ENCODE measurements at regions not wholly inside any gene's neighbourhood (a gene's known extent, or its start where the extent isn't known, plus 50 kb on each side); places are given as distances from the start of the nearest gene placed in this dataset.
"Not testable (repeated sequence)": the region's sequence is repeated elsewhere in the genome, so short reads cannot be mapped to it uniquely, and the experiment has no call there.

DNA sequence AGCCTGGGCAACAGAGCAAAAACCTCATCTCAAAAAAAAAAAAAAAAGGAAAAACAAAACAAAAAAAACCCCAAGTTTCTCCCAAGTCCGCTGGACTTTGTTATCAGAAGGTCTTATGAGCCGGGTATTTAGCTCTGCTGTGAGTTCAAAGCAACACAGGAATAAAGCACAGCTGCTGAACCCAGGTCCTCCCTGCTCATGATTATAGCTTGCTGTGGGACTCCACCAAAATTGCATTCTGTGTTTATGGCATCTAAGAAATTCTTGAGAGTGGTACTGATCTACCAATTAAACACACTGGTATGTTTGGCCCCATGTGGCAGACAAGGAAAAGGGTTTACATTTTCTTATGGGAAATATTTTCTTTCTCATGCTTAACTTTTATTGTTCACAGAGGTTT, 93.6 kb upstream of the NEDD9 start:
- DNase-seq (ENCODE audit: low spot score), result no peak

DNA sequence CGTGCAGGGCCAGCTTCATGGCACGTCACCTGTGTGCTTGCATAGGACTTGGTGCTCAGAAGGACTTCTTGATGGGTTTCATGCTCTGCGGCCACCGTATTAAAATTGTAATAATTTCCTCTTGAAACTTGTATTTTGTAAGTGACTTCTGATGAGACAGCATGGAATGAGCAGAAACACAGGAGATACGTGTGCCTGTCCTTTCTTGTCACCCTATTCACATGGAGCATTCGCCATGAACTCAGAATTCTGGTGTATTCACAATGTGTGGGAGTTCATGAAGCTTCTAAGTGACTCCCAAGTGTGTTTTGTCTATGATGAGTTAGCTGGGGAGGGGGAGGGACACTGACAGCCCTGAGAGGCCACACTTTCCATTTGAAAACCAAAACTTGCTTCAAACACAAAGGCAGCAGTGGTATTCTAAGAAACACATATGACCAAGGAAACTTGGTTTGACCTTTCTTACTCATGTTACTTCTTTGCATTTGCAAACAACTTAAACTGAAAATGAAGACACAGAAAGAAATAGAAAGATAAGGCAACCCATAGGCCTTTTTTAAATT, 92.1 kb upstream of the NEDD9 start:
- no peak for DNase-seq (ENCODE audit: low spot score)

DNA sequence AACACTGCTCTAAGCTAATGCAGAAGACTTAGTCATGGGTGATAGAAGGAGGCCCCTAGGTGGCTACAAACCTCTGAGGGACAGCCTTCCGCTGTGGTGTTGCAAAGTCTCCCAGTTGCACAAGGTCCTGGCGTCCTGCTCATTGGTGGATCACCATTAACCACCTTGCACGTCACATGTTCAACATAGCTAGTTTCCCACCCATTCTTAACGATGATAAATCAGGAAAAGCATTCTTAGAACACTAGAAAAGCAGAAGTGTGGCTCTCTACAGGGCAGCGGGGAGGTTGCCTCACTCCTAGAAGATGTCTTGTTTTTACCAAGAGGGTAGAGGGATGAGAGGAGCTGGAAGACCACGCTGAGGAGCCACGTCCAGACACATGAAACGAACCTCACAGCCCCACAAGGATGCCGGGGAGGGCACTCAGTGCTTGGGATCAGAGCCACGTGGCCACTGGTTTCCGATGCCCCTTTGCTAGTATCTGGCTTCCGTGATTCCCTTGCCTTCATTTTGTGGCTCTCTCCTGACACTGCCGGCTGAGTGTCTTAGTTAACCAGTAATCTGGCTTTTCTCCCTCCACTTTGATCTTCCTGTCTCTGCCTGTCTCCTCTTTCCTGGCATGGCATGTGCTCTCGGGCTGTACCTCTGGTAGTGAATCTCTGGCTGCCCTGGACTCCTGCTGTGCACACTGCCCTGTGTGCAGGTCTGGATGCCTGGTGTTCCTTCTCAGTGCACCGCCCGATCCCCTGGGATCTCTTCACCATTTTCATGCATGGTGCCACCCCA, 91.4 kb upstream of the NEDD9 start:
- DNase-seq (ENCODE audit: low spot score), result peak; percentile 12

DNA sequence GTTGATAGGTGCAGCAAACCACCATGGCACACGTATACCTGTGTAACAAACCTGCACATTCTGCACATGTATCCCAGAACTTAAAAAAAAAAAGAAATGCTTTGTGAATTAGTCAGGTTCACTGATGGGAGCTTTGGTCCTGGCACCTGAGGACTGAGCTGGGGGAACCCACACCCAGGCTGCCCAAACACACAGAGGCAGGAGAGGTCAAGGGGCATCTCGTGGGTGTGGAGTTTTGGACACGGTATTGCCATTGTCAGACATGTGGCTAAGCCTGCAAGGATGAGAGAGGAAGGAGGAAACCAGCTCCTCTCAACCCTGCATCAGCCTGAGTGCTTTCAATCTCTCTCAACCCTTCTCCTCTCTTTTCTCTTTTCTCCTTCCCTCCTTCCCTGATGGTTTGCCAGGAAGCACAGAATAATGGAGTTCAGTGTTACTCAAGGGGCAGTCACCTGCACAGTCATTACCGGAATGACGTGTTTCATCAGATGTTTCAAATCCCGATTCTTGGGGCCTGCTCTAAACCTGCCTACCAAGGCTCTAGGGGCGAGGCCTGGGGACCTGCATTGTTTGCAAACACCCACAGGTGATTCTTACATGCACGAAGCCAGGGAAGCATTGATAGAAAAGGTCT, 89.9 kb upstream of the NEDD9 start:
- DNase-seq (ENCODE audit: low spot score), result no peak

DNA sequence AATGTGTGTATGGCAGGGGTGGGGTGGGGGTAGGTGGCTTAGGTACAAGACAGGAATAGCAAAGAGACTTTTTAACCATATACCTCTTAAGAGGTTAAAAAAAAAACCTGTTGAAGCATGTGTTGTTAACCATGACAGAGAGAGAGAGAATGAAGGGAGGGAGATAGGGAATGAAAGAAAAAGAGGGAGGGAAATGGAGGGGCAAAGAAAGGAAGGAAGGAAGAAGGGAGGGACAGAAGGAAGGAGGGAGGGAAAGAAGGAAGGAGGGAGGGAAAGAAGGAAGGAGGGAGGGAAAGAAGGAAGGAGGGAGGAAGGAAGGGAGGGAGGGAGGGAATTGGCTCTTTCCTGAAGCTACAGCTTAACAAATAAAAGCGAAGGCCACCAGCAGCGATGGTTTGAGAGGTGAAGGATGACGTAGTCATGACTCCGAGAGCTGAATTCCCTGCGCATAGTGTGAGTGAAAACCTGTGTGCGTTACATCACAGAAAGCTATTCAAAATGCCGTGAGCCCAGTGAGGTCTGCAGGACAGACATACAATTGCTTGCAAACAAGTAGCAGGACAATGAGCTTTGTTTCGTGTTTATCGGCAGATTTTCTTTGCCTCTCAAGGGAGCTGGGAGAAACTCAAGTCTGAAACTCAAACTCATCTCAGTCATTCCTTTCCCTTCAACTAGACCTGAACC, 88.6 kb upstream of the NEDD9 start:
- no peak for DNase-seq (ENCODE audit: low spot score)

DNA sequence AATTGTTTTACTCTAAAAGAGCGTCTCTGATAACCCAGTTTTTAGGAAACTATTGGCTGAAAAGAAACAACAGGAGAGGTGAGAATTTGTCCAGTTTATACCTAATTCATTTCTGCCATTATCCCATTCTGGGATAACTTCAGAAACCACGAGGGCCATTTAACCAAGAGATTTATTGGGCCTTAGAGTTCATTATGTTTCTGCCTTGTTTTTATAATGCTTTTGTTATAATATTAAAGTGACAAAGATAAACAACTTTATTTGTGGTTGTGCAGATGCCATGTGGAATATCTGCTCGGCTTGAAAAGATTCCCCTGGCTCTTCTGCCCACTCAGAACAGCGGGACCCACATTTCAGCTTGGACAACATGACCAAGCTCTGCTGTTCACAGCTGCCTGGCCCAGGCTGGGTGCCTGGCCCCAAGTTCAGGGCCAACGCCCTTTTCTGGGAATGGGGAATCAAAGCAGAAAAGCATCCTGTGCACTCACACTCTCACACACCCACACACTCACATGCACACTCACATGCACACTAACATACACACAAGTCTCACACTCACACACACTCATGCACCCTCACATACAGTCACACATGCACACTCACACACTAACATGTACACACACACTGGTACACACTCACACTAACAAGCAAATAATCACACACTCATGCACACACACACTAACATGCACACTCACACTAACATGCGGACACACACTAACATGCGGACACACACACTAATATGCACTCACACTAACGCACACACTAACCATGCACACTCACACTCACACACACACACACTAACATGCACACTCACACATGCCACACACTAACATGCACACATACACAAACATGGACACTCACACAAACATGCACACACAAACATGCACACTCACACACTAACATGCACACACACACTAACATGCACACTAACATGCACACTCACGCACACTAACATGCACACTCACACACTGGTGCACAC, 86.7 kb upstream of the NEDD9 start:
- no peak for DNase-seq (ENCODE audit: low spot score)

DNA sequence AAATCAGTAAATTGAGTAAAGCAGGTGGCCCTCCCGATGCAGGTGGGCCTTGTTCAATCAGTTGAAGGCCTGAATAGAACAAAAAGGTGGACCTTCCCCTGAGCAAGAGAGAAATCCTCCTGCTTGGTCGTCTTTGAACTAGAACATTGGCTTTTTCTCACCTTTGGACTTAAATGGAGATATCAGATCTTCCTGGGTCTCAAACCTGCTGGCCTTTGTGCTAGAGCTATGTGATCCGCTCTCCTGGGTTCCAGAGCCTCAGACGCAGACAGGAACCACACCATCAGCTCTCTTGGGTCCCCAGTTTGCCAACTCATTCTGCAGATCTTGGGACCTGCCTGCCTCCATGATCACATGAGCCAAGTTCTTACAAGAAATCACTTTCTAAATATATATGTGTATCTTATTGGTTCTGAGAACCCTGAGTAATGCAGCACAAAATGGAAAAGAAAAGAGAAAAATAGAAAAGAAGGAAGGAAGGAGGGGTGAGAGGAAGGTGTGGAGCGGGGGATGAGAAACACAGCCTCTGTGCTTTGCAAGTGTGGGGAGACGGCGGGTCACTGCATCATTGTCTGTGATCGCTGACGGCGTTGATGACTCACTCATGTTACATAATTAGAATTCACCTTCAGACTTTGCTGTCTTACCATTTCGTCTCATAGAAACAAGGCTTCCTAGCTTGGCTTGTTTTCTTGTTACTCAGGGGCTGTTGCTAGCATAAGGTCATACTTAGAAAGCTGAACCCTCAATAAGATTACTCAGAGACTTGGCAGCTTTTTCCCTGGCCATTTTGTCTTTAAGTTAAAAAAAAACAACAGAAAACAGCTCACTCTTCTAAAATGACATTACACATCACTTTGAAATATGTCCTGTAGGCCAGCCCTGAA, 85.7 kb upstream of the NEDD9 start:
- DNase-seq (ENCODE audit: low spot score), result peak; percentile 47

DNA sequence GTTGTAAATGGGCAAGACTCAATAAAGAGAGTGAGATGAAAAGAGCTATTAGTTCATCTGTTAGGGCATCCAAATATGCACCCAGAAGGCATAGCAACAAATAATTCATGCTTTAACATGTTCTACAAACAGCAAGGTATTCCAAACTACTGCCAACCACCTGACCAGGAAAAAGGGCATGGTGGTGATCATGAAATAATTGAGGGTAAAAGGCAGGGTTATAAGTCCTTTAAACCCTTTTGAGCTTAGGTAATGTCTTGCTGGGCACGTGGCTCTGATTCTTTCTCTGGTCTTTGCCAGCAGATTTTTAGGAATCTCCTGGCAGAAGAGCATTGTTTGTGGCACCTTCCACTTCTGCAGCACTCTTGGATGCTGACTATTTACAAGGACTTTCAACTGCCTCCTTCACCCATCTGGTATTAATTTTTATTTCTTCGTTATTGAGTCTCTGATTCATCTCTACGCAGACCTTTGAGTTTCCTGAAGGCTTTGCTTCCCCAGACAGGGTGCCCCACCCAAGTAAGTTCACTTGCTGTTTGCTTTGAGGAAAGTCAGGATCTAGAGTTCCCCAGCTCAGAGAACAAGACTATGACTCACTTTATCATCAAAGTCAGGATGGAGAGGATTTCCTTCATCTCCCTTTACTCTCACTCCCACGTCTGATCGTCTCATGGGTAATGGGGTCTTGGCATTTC, 83.4 kb upstream of the NEDD9 start:
- DNase-seq (ENCODE audit: low spot score), result no peak

DNA sequence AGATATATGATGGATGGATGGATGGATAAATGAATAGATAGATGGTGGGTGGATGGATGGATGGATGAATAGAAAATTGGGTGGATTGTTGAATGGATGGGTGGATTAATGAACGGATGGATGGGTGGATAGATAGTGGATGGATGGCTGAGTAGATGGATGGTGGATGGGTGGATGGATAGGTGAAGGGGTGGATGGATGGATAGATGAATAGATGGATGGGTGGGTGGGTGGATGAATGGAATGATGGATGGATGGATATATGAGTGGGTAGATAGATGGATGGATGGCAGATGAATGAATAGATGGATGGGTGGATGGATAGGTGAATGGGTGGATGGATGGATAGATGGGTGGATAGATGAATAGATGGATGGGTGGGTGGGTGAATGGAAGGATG, 80.7 kb upstream of the NEDD9 start:
- DNase-seq (ENCODE audit: low spot score), result no peak

DNA sequence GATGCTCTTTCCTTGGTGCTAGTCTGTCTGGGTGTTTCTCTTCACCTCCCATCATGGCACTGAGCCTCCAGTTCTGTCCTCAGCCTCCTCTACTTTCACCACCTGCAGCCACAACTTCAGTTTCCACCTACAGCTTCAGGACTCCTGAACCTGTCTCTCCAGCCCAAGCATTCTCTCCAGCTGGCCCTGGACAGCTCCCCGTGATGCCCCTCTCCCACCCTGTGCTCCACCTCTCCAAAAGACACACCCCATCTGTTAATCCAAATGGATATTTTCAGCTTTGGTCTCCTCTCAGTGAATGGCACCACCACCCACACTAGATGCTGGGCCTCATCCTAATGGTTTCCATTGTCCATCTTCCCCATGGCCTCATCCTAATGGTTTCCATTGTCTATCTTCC, 79.5 kb upstream of the NEDD9 start:
- DNase-seq (ENCODE audit: low spot score), result no peak

DNA sequence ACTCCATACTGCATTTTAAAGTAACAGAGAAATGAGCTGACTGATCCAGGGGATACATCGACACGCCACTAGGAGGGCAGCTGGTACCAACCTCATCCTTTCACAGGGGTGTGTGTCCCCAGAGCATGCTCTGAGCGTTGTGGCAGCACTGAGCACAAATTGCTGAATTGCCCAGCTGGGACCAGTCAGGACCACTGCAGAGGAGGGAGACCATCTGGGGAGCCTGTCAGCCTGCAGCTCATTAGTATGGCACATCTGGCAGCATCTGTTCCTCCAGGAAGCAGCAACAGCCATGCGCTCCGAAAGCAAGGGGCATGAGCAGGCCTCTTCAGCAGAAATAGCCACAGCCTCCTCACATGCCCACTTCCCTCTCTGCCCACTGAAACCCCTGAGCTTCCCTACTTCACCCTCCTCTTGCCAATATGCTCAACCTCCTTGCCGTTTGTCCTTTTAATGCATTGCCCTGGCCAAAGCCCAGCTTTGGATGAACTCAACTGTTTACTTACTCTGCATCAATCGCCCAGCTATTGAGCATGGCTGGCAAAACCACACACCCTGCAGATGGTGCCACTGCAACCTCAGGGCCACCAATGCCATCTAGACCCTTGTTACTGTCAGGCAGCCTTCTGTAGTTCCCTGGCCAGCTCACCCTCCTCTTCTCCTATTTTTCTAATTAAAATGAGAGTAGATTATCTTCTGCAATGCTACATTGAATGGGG, 77.6 kb upstream of the NEDD9 start:
- DNase-seq (ENCODE audit: low spot score), result no peak

DNA sequence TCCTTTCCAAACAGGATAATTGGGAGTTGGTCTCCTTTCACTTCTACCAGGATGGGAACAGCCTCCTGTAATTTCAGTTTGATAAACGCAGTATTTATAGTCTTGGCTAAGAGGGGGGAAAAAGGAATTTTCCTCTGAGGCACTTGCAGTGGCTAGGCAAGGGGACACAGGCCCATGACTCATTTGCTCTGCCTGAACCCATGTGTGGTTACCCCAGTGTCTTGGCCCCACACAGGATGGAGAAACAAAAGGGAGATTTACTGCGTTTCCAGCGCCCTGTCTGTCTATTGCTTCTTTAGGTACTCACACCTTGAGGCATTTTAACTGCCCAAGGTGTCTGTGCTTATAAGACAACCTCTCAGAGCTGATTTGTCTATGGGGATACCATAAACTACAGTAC, 74.8 kb upstream of the NEDD9 start:
- DNase-seq (ENCODE audit: low spot score), result no peak

DNA sequence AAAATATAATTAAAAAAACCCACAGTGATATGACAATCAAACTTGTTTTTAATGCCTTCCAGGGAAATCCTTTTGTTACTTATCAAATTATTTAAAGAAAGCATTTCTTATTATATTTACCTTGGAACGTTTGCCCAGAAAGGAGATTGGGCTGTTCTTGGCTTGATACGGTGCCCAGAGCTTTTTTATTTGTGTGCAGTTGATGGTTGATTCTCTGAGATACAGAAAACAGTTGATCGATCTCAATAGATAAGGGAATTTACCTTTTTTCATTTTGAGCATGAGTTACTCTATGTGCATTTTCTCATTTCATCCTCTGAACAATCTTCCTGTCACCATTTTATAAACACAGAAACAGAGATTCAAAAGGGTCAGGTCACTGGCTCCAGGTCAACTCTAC, 72.5 kb upstream of the NEDD9 start:
- no peak for DNase-seq (ENCODE audit: low spot score)

DNA sequence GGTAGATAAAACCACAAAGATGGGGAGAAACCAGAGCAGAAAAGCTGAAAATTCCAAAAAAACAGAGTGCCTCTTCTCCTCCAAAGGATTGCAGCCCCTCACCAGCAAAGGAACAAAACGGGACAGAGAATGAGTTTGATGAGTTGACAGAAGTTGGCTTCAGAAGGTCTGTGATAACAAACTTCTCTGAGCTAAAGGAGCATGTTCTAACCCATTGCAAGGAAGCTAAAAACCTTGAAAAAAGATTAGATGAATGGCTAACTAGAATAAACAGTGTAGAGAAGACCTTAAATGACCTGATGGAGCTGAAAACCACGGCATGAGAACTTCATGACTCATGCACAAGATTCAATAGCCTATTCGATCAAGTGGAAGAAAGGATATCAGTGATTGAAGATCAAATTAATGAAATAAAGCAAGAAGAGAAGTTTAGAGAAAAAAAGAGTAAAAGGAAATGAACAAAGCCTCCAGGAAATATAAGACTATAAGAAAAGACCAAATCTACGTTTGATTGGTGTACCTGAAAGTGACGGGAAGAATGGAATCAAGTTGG, 67.5 kb upstream of the NEDD9 start:
- not testable (repeated sequence) for DNase-seq (ENCODE audit: low spot score)

DNA sequence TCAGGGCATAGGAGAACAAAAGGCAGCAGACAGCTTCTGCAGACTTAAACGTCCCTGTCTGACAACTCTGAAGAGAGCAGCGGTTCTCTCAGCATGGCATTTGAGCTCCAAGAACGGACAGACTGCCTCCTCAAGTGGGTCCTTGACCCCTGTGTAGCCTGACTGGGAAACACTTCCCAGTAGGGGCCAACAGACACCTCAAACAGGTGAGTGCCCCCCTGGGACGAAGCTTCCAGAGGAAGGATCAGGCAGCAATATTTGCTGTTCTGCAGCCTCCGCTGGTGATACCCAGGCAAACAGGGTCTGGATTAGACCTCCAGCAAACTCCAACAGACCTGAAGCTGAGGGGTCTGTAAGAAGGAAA, 66.9 kb upstream of the NEDD9 start:
- not testable (repeated sequence) for DNase-seq (ENCODE audit: low spot score)

DNA sequence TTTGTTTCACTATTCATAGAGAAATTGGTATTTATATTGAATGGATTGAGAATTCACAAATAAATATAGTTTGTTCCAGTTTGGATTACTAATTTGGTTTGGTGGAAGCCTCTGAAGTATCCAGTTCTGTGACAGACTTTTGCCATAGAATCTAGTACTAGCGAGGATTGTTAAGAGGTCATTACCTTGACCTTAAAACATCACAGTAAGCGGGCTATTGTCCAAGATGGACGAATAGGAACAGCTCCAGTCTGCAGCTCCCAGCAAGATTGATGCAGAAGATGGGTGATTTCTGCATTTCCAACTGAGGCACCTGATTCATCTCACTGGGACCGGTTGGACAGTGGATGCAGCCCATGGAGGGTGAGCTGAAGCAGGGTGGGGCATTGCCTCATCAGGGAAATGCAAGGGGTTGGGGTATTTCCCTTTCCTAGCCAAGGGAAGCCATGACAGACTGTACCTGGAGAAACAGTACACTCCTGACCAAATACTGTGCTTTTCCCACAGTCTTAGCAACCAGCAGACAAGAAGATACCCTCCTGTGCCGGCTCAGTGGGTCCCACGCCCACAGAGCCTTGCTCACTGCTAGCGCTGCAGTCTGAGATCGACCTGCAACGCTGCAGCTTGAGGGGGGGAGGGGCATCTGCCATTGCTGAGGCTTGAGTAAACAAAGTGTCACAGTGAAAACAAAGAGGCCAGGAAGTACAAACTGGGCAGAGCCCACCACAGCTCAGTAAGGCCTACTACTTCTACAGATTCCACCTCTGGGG, 66.4 kb upstream of the NEDD9 start:
- DNase-seq (ENCODE audit: low spot score), result no peak

DNA sequence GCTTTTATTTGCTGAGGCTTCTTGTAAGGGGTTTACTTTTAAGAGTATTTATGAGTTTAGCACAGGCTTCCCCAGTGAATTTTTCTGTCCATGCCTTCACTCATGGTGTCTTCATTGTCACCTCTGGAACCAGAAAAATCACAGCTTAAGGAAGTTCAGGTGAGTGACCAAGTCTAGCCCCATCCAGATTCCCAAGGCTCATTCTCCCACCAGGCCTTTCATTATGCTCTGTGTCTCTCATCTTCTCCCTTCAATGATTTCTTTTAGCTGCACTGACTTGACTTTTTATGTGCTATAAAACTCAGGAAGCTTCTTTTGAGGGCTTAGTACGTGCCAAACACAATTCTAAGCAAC, 64.9 kb upstream of the NEDD9 start:
- DNase-seq (ENCODE audit: low spot score), result no peak
